ENCODE measurements at regions not wholly inside any gene's neighbourhood (a gene's known extent, or its start where the extent isn't known, plus 50 kb on each side); places are given as distances from the start of the nearest gene placed in this dataset.

DNA sequence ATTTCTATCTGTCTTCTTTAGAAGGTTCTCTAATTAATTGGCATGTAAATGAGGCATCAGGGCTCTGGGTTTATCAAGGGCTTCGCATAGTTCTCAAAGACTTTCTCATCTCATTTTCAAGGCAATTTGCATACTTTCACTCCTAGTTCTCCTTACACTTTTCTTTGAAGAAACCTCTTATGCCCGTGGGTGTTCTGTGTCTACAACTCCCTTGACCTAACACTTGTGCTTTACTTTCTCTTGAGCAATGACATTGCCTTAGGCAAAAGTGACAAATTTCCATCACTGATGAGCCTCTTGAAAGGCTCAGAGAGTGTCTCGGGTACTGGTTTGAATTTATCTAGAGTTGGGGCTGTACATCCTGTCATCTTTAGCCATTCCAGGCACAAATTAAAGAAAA lies 74.7 kb upstream of the ITPRID1 start:
- TF ChIP-seq, protein P1, sequence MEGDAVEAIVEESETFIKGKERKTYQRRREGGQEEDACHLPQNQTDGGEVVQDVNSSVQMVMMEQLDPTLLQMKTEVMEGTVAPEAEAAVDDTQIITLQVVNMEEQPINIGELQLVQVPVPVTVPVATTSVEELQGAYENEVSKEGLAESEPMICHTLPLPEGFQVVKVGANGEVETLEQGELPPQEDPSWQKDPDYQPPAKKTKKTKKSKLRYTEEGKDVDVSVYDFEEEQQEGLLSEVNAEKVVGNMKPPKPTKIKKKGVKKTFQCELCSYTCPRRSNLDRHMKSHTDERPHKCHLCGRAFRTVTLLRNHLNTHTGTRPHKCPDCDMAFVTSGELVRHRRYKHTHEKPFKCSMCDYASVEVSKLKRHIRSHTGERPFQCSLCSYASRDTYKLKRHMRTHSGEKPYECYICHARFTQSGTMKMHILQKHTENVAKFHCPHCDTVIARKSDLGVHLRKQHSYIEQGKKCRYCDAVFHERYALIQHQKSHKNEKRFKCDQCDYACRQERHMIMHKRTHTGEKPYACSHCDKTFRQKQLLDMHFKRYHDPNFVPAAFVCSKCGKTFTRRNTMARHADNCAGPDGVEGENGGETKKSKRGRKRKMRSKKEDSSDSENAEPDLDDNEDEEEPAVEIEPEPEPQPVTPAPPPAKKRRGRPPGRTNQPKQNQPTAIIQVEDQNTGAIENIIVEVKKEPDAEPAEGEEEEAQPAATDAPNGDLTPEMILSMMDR (IDR thresholded peaks at IDR 0.05; ENCODE audit: insufficient read depth, low read length, poor library complexity, severe bottlenecking) = no peak
- no peak for TF ChIP-seq EZH2phosphoT487 (conservative IDR thresholded peaks at IDR 0.05; ENCODE audit: low read length)
